GM21786 (cell line): ENCODE measurements at regions not wholly inside any gene's neighbourhood (a gene's known extent, or its start where the extent isn't known, plus 50 kb on each side); places are given as distances from the start of the nearest gene placed in this dataset.

ENCODE experiments used
- ATAC-seq: cut with Tn5 transposase; IDR thresholded peaks from one replicate; pipeline ENCODE4 v1.9.1; 2021; ENCODE audit not compliant: unreplicated experiment

GRCh38 chr5:96140496-96140895 lies 178.8 kb upstream of the ELL2 start:
- ATAC-seq, result no peak

- no peak for ATAC-seq
These were observed 178.4 kb upstream of the ELL2 start for GRCh38 chr5:96140084-96140483.

- no peak for ATAC-seq
These were observed 173.2 kb upstream of the ELL2 start for GRCh38 chr5:96134886-96135285.

GRCh38 chr5:96133341-96134079 lies 171.9 kb upstream of the ELL2 start:
- ATAC-seq, result no peak

- no peak for ATAC-seq
These were observed 167.6 kb upstream of the ELL2 start for GRCh38 chr5:96129276-96129675.

GRCh38 chr5:96128204-96128864 lies 166.7 kb upstream of the ELL2 start:
- no peak for ATAC-seq

GRCh38 chr5:96127538-96127937 lies 165.9 kb upstream of the ELL2 start:
- no peak for ATAC-seq

- ATAC-seq, result no peak
These were observed 163.7 kb upstream of the ELL2 start for GRCh38 chr5:96125231-96125891.

GRCh38 chr5:96124589-96124988 lies 162.9 kb upstream of the ELL2 start:
- ATAC-seq, result no peak

GRCh38 chr5:96123418-96123817 lies 161.8 kb upstream of the ELL2 start:
- no peak for ATAC-seq

GRCh38 chr5:96121364-96121763 lies 159.7 kb upstream of the ELL2 start:
- ATAC-seq, result no peak

- no peak for ATAC-seq
These were observed 158.5 kb upstream of the ELL2 start for GRCh38 chr5:96120120-96120519.

- no peak for ATAC-seq
These were observed 156.4 kb upstream of the ELL2 start for GRCh38 chr5:96117771-96118651.

GRCh38 chr5:96115147-96115807 lies 153.6 kb upstream of the ELL2 start:
- ATAC-seq, result no peak

- no peak for ATAC-seq
These were observed 153.1 kb upstream of the ELL2 start for GRCh38 chr5:96114736-96115135.

- no peak for ATAC-seq
These were observed 151.7 kb upstream of the ELL2 start for GRCh38 chr5:96113170-96113939.

- no peak for ATAC-seq
These were observed 151.1 kb upstream of the ELL2 start for GRCh38 chr5:96112703-96113102.

GRCh38 chr5:96112123-96112670 lies 150.5 kb upstream of the ELL2 start:
- ATAC-seq, result no peak

GRCh38 chr5:96111080-96111756 lies 149.6 kb upstream of the ELL2 start:
- ATAC-seq, result no peak
